ENCODE measurements at regions not wholly inside any gene's neighbourhood (a gene's known extent, or its start where the extent isn't known, plus 50 kb on each side); places are given as distances from the start of the nearest gene placed in this dataset.
A peak's percentile ranks its signal among the peaks of the same experiment; 100 is the strongest.

GRCh38 chr10:15462253-15462897 lies 91.3 kb upstream of the FAM171A1 start:
- ATAC-seq (ENCODE audit: low read depth in 2 of 2) (no peak), DNase-seq (no peak)
- peaks cover 0 to 20% (median 7%) of the 10 kb centered on the region in 7 donors for H3K9me3 Mint-ChIP-seq
- no peak overlapping the region for H3K27ac Mint-ChIP-seq
- H3K4me3 Mint-ChIP-seq: no peak overlapping the region
- H3K36me3 Mint-ChIP-seq: no peaks in the 10 kb centered on the region
- peaks cover 9 to 19% (median 17%) of the 10 kb centered on the region in 3 donors for H3K27me3 Mint-ChIP-seq
- no peaks in the 10 kb centered on the region for H3K4me1 Mint-ChIP-seq

- Mint-ChIP-seq H3K4me1 (no peaks in the 10 kb centered on the region), H3K36me3 (no peaks in the 10 kb centered on the region), H3K27ac (no peak overlapping the region), H3K9me3 (peaks cover 0 to 21% (median 5%) of the 10 kb centered on the region in 7 donors), H3K4me3 (no peak overlapping the region), H3K27me3 (peaks cover 11 to 27% (median 11%) of the 10 kb centered on the region in 3 donors)
- ATAC-seq (ENCODE audit: low read depth in 2 of 2): no peak
- no peak for DNase-seq
Measured at GRCh38 chr10:15461353-15462108, 90.4 kb upstream of the FAM171A1 start.

DNA sequence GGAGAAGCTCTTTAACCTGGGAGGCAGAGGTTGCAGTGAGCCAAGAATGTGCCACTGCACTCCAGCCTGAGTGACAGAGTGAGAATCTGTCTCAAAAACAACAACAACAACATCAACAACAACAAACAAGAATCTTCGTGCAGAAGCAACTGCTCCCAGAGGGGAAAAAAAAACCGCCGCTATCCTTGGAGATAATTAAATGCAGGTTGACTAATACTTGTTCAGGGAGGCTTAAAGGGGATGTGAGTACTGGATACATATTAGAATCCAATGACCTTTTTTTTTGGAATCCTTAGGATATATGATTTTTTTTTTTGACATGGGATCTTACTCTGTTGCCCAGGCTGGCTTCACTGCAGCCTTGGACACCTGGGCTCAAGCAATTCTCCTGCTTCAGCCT lies 89.6 kb upstream of the FAM171A1 start:
- no peak overlapping the region for H3K4me3 Mint-ChIP-seq
- H3K27ac Mint-ChIP-seq: no peak overlapping the region
- H3K4me1 Mint-ChIP-seq: no peaks in the 10 kb centered on the region
- H3K27me3 Mint-ChIP-seq: peaks cover 10 to 28% (median 11%) of the 10 kb centered on the region in 3 donors
- ATAC-seq (ENCODE audit: low read depth in 2 of 2) (no peak), DNase-seq (no peak)
- no peaks in the 10 kb centered on the region for H3K36me3 Mint-ChIP-seq
- H3K9me3 Mint-ChIP-seq: peaks cover 0 to 21% (median 5%) of the 10 kb centered on the region in 7 donors

DNA sequence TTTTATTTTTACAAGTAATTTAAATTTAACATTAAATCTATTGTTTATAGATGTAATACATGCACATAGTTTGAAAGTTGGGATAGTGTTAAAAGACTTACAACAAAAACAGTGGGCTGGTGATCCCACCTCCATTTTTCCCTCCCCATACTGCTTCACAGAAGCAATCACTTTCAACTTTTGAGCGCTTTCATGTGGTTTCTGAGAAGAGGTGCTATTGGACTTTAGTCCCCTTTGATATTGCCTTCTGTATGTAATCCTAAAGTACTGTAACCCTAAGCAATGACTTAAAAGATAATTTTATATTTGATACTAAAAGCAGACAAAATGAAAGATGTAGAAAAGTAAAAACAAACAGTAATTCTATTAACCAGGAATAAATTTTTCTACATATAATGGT lies 88.1 kb upstream of the FAM171A1 start:
- peaks cover 10 to 33% (median 16%) of the 10 kb centered on the region in 3 donors for H3K27me3 Mint-ChIP-seq
- H3K36me3 Mint-ChIP-seq: no peaks in the 10 kb centered on the region

DNA sequence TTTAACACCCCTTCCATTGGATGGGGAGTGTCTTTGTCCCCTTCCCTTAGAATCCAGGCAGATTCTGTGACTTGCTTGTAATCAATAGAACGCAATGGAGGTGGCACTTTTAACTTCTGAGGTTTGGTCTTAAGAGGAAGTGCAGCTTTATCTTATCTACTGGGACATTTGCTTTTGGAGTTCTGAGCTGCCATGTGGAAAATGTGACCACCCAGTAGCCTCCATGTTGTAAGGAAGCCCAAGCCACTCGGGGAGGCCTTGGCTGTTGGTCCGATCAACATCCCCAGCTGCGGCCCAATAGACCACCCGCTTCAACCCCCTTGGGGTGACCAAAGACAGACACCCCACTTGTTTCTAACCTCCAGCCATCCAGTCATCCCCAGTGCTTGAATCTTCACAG lies 86.3 kb upstream of the FAM171A1 start:
- DNase-seq: no peak
- H3K36me3 Mint-ChIP-seq: no peaks in the 10 kb centered on the region
- peaks cover 24 to 39% (median 27%) of the 10 kb centered on the region in 3 donors for H3K27me3 Mint-ChIP-seq
- no peak overlapping the region for H3K4me3 Mint-ChIP-seq
- no peak overlapping the region for H3K27ac Mint-ChIP-seq
- H3K9me3 Mint-ChIP-seq: peaks cover 0 to 5% (median 0%) of the 10 kb centered on the region in 7 donors
- no peaks in the 10 kb centered on the region for H3K4me1 Mint-ChIP-seq
- ATAC-seq (ENCODE audit: low read depth in 2 of 2): no peak

More for the DNA sequence above, 88.1 kb upstream of the FAM171A1 start:
- no peaks in the 10 kb centered on the region for H3K4me1 Mint-ChIP-seq
- H3K4me3 Mint-ChIP-seq: no peak overlapping the region
- H3K9me3 Mint-ChIP-seq: peaks cover 0 to 17% (median 5%) of the 10 kb centered on the region in 7 donors
- DNase-seq: no peak
- H3K27ac Mint-ChIP-seq: no peak overlapping the region
- ATAC-seq (ENCODE audit: low read depth in 2 of 2): no peak

GRCh38 chr10:15455456-15455855 lies 84.4 kb upstream of the FAM171A1 start:
- Mint-ChIP-seq H3K9me3 (peaks cover 0 to 5% (median 0%) of the 10 kb centered on the region in 7 donors), H3K36me3 (no peaks in the 10 kb centered on the region), H3K27ac (no peak overlapping the region), H3K4me3 (no peak overlapping the region), H3K27me3 (peaks cover 24 to 42% (median 34%) of the 10 kb centered on the region in 3 donors), H3K4me1 (no peaks in the 10 kb centered on the region)
- DNase-seq: no peak
- ATAC-seq (ENCODE audit: low read depth in 2 of 2): no peak

GRCh38 chr10:15453926-15454325 lies 82.8 kb upstream of the FAM171A1 start:
- DNase-seq (no peak), ATAC-seq (ENCODE audit: low read depth in 2 of 2) (no peak)
- Mint-ChIP-seq H3K4me1 (no peaks in the 10 kb centered on the region), H3K27ac (no peak overlapping the region), H3K36me3 (no peaks in the 10 kb centered on the region), H3K9me3 (peaks cover 0 to 5% (median 0%) of the 10 kb centered on the region in 7 donors), H3K4me3 (no peak overlapping the region), H3K27me3 (peaks cover 24 to 40% (median 39%) of the 10 kb centered on the region in 3 donors)

GRCh38 chr10:15453457-15453856 lies 82.4 kb upstream of the FAM171A1 start:
- peaks cover 0 to 5% (median 0%) of the 10 kb centered on the region in 7 donors for H3K9me3 Mint-ChIP-seq

GRCh38 chr10:15452545-15452944 lies 81.5 kb upstream of the FAM171A1 start:
- no peak overlapping the region for H3K4me3 Mint-ChIP-seq
- H3K27me3 Mint-ChIP-seq: peaks cover 24 to 40% (median 33%) of the 10 kb centered on the region in 3 donors
- ATAC-seq (ENCODE audit: low read depth in 2 of 2): no peak
- H3K4me1 Mint-ChIP-seq: no peaks in the 10 kb centered on the region
- no peak overlapping the region for H3K27ac Mint-ChIP-seq
- no peak for DNase-seq
- H3K9me3 Mint-ChIP-seq: peaks cover 0 to 3% (median 0%) of the 10 kb centered on the region in 7 donors
- H3K36me3 Mint-ChIP-seq: no peaks in the 10 kb centered on the region

More at GRCh38 chr10:15453457-15453856, 82.4 kb upstream of the FAM171A1 start:
- H3K4me3 Mint-ChIP-seq: no peak overlapping the region
- H3K36me3 Mint-ChIP-seq: no peaks in the 10 kb centered on the region
- no peaks in the 10 kb centered on the region for H3K4me1 Mint-ChIP-seq
- no peak overlapping the region for H3K27ac Mint-ChIP-seq
- H3K27me3 Mint-ChIP-seq: peaks cover 24 to 40% (median 34%) of the 10 kb centered on the region in 3 donors
- DNase-seq (no peak), ATAC-seq (ENCODE audit: low read depth in 2 of 2) (no peak)

DNA sequence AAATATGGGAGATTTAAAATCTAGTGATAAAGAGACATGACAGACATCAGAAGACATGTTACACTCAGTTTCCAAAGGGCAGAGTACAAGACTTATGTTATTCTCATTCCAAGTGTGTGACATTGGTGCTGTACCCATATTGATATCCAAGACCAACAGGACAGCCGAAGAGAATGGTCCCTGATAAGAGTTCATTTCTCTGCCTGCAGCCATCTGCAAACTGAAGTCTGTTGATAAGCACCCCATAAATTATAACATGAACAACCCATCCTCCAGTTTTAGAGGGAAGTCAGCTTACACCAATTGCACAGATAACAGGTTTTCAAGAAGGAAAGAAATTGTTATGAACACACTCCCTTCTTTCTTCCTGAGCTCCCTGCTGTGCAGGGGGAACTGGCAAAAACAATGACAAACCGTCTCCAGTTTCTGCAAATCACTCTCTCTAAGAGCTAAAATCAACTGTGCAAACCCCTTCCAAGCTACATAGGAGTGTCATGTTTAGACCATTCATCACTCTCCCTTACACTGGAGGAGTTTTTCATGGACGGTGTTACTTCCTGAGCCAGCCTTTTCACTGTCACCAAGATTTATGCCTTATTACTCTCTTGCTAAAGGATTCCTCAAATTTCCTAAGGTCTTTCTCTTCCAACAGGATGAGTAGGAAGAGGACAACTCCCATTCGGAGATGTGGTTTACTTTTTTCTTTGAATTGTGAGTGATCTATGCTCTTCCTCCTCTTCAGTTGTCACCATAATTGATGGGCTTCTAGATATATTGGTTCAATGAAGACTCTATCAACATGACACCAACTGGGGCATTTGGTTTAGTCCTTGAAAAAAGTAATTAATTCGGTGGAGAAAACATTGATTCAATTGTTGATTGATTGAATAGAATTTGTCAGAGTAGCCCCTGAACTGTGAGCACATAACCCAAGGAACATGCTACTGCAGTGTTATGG lies 80.3 kb upstream of the FAM171A1 start:
- H3K27me3 Mint-ChIP-seq: peaks cover 24 to 34% (median 25%) of the 10 kb centered on the region in 3 donors
- H3K27ac Mint-ChIP-seq: no peak overlapping the region
- H3K4me1 Mint-ChIP-seq: no peaks in the 10 kb centered on the region
- H3K36me3 Mint-ChIP-seq: no peaks in the 10 kb centered on the region
- ATAC-seq (ENCODE audit: low read depth in 2 of 2) (no peak), DNase-seq (no peak)
- H3K9me3 Mint-ChIP-seq: peaks cover 0 to 2% (median 0%) of the 10 kb centered on the region in 7 donors
- H3K4me3 Mint-ChIP-seq: no peak overlapping the region

- DNase-seq: no peak
- peaks cover 22 to 27% (median 25%) of the 10 kb centered on the region in 3 donors for H3K27me3 Mint-ChIP-seq
- peaks cover 0 to 2% (median 0%) of the 10 kb centered on the region in 7 donors for H3K9me3 Mint-ChIP-seq
- no peaks in the 10 kb centered on the region for H3K36me3 Mint-ChIP-seq
- H3K4me1 Mint-ChIP-seq: no peaks in the 10 kb centered on the region
- no peak overlapping the region for H3K4me3 Mint-ChIP-seq
- peak overlapping the region in 1 of 6 donors; percentile 29 for H3K27ac Mint-ChIP-seq
- no peak for ATAC-seq (ENCODE audit: low read depth in 2 of 2)
Measured at GRCh38 chr10:15448598-15448997, 77.5 kb upstream of the FAM171A1 start.

DNA sequence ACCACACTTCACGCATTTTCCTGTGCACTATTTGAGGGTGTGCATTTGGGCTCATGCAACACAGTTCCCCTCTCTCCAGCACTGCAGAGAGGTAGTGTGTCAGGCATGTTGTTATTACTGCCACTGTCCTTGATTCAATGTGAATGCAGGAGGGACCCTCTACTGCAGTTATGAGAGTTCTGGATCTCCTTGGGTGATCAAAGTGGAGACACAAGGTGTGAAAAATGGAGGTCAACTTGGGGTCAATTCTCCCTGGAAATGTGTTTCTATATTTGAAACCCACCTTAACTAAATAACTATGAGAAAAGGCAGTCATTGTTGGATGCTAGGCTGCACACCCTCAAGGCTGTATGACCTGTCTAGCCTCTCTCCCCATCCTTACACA lies 73.9 kb upstream of the FAM171A1 start:
- peaks cover 0 to 2% (median 0%) of the 10 kb centered on the region in 7 donors for H3K9me3 Mint-ChIP-seq
- DNase-seq (no peak), ATAC-seq (ENCODE audit: low read depth in 2 of 2) (no peak)
- H3K36me3 Mint-ChIP-seq: no peaks in the 10 kb centered on the region
- no peak overlapping the region for H3K4me3 Mint-ChIP-seq
- peaks cover 6 to 19% (median 11%) of the 10 kb centered on the region in 3 donors for H3K27me3 Mint-ChIP-seq
- no peak overlapping the region for H3K27ac Mint-ChIP-seq
- H3K4me1 Mint-ChIP-seq: no peaks in the 10 kb centered on the region
